HK-2 (cell line): ENCODE measurements at regions not wholly inside any gene's neighbourhood (a gene's known extent, or its start where the extent isn't known, plus 50 kb on each side); places are given as distances from the start of the nearest gene placed in this dataset.
"Not testable (repeated sequence)": the region's sequence is repeated elsewhere in the genome, so short reads cannot be mapped to it uniquely, and the experiment has no call there.

Source experiments
- DNase-seq: peaks from one replicate; pipeline ENCODE4 v3.0.0-alpha.2; 2018; ENCODE audit not compliant: unreplicated experiment

GRCh38 chr4:124890522-124890921, 178.0 kb upstream of the ANKRD50 start:
- no peak for DNase-seq

GRCh38 chr4:124887739-124888138, 175.2 kb upstream of the ANKRD50 start:
- no peak for DNase-seq

DNA sequence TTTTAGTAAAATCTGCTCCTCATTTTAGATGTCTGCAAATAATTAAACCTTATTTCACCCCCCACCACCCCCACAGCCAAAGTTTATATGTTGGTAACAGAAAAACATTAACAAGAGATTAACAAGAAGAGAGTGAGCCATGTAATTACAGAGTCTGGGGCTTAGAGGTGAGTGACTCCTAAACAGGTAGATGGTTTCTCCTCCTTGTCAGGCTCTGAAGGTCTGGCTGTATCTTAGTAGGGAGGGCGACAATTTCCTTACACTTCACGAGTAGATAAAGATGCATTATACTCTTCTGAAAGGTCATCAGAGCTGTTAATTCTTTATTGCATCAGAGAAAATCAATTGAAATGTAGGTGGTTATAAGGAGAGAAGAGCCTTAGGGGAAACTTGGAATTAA, 171.8 kb upstream of the ANKRD50 start:
- DNase-seq = no peak

DNA sequence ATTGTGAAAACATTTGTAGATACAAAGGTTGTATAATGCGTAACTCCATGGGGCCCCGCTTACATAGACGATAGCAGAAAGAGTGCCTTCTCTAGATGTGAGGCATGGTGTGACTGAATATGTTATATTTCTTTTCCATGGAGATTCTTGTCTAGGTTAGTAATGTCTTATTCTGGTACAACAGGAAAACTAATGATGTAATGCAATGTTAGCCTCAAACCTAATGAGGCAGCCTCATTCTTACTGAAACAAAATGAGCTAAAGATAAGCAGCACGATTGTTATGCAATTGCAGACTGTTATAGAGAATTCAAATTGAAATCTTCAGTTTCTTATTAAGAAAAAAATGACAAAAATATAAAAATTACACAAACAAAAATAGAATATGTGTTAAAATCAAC, 171.1 kb upstream of the ANKRD50 start:
- no peak for DNase-seq

- no peak for DNase-seq
Measured at GRCh38 chr4:124879195-124879594, 166.7 kb upstream of the ANKRD50 start.

GRCh38 chr4:124874172-124874450, 161.6 kb upstream of the ANKRD50 start:
- DNase-seq = no peak

GRCh38 chr4:124873361-124874171, 161.0 kb upstream of the ANKRD50 start:
- no peak for DNase-seq

DNA sequence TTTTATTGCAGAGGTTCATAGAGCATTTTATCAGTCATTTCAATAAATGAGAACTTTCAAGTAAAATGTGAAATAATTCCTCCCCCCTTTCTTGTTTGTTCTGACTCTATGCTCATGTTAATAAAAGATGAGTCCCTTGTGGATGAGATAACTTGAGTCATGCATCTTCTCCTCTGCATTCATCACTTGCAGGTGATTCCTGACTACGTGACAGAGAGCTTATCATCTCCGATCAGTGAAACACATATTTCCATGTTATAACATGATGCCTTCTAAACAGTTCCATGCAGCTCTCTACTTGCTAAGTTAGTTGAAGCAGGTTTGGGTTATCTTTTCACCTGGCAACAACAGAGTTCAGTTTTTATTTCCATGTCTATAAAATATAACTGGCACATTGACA, 160.1 kb upstream of the ANKRD50 start:
- DNase-seq = no peak

DNA sequence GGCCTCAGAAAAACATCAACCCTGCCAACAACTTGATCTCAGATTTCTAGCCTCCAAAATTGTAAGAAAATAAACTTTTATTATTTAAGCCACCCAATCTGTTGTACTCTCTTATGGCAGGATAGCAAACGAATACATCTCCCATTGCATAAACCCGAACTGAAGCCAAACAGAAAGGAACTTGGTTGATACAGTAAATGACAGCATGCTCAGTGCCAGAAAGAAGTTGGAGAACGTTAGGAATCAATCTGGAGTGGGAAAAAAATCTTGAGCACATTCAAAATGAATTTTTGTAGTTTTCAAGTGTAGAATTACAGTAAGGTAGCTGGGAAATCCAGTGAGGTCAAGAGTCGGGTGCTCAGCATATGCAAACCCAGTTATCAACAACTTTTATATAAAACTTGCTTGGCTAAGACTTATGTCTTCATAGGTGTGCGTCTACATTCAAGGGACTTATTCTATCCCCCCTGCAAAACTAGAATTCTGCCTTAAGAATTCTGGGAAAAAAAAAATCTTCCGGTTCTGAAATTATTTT, 157.5 kb upstream of the ANKRD50 start:
- DNase-seq = no peak

DNA sequence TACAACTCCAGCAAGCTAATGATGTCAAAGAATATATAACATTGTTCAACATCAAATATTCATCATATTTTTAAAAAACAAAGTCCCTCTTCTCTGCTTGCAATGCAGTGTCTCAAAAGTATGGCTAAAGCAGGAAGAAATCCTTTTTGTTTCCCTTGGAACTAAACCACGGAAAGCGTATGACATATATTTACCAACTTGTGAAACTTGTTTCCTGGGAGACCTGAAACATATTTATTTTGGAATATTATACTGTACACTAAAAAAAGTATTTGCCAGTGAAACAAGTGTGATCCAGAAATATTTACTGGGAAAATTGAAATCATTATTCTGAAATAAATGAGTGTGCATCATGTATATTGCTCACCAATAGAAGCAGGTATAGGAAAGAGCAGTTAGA, 156.0 kb upstream of the ANKRD50 start:
- DNase-seq = no peak

- no peak for DNase-seq
Measured at GRCh38 chr4:124867536-124867935, 155.0 kb upstream of the ANKRD50 start.

DNA sequence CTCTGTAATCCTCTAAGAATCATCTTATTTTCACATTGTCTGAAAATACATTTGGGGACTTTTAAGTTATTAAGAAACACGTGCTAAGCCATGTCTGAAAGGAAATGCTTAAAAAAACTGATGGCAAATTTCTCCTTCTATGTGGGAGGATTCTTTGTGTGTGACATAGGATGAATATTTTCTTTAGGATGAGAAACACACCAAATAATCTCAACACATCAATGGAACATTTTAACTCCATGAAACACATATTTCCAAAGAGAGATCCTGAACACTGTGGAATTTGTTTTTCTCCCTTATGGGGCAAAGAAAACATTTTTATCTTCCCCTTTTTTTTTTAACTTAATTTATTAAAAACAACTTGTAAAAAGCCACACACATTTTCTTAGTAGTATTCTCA, 153.8 kb upstream of the ANKRD50 start:
- DNase-seq = no peak

GRCh38 chr4:124863040-124863545, 150.6 kb upstream of the ANKRD50 start:
- DNase-seq = no peak

DNA sequence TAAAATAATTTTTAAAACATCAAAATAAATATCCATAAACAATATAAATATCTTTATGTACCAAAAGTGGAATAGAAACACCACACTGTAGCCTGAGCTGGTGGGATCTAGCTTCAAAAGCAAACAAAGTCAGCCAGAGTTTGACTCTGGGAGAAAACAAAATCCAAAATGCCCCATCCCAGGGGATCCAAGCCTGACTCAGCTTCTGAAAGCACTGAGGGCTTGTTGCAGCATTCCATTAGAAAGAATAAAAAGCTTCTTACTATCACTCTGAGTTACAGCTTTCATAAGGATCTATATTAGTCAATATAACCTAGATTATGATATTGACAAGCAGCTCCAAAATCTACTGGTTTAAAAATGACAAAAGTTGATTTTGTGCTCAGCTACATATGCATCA, 149.7 kb upstream of the ANKRD50 start:
- DNase-seq = no peak

DNA sequence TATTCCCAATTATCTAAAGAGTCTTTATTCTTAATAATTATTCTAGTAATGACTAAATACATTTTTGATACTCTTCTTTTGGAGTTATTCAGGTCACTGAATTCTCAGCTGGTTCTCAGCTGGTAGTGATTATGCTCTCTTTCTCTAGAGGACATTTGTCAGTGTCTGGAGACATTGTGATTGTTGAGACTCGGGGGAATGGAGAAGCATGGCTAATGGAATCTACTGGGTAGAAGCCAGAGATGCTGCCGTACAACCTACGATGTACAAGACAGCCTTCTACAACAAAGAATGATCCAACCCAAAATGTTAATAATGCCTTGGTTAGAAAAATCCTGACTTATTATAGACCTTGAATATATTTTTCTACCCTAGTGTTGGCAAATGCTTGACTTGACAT, 149.2 kb upstream of the ANKRD50 start:
- no peak for DNase-seq

DNA sequence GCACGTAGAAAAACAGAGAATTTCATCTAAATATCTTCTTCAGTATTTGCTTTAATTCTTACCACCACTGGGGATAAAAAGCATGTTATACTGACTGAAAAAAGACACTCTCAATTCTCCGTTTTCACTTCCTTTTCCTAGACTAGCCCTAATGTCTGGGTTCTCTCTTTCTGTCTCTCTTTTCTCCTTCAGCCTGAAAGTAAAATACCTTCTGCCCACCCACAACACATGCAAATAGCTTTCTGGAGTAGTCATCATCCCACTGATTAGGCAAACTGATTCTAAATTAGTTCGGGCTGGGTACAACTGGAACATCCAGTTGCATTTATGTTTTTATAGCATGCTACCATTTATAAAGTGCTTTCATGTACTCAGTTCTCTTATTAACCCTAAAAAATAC, 142.4 kb upstream of the ANKRD50 start:
- no peak for DNase-seq

- no peak for DNase-seq
Measured at GRCh38 chr4:124851741-124852140, 139.2 kb upstream of the ANKRD50 start.

DNA sequence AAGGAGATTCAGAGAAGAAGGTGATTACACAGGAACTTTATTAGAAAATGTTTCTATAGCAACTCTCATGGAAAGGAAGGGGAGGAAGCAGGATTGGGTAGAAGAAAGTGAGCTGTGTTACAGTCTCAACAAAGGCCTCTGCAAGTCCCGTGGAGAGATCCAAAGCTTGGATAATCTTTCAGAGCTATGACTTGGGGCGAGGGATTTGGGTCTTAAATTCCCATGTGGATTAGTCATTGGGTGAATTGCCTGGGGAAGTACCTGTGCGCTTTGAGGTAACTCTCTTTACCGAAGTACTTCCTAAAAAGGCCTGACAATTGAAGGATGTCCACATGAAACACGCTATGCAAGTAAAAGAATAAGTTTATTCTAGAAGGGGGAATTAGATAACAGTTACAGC, 133.8 kb upstream of the ANKRD50 start:
- DNase-seq = no peak

DNA sequence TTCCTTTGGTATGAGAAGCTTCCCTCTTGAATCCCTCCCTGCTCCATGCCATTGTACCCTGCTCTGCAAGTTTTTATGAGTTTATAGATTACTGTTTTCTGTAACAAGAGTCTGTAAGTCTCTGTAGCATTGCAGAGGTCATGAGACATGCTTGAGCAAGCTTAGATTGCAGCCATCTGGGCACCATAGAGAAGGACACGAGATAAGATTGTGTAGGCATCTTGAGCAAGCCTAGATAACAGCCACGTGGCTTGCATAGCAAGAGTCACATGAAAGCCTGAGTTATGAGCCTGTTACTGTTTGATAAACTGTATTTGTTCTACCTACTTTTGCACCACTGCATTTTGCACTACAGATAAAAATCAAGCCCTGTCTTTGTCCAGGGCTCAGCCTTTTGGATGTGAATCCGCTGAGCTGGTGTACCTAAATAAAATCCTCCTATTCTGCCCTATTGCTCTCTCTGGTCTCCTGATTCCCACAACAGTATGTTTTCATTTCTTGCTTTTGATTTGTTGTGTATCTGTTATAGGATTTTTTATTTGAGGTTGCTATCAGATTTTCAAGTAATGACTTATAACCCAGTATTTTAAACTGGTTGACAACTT, 127.4 kb upstream of the ANKRD50 start:
- no peak for DNase-seq

DNA sequence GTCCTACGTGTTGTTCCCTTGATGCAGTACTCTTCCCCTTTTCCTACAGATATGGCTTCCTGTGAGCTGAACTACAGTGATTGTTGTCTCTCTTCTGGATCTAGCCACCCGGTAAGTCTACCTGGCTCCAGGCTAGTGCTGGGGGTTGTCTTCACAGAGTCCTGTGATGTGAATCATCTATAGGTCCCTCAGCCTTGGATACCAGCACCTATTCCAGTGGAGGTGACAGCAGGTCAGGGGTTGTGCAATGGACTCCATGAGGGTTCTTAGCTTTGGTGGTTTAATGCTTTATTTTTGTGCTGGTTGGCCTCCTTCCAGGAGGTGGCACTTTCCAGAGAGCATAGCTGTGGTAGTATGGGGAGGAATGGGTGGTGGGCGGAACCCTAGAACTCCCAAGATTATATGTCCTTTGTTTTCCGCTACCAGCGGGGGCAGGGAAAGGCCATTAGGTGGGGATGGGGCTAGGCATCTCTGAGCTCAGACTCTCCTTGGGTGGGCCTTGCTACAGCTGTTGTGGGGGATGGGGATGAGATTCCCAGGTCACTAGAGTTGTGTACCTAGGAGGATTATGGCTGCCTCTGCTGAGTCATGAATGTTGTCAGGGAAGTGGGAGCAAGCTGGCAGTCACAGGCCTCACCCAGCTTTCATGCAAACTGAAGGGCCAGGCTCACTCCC, 121.4 kb upstream of the ANKRD50 start:
- DNase-seq = no peak

- DNase-seq = no peak
Measured at GRCh38 chr4:124828382-124828781, 115.8 kb upstream of the ANKRD50 start.

DNA sequence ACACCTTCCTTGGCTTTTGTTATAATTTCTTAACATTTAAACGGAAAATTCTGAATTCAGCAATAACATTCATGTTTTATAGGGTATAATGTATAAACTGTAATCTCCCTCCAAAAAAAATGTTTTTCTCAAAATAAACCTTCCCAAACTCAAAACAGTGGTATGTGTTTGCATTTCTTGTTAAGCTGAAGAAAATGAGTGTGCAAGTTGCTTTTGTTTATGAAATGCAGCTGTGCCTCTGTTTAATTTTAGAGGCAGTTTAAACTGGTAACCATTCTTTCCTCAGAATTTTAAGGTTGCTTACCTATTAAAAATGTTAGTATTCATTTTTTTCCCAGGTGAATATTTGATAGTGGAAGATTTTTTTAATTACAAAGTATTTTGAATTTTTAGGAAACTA, 105.0 kb upstream of the ANKRD50 start:
- DNase-seq = no peak

- DNase-seq = not testable (repeated sequence)
Measured at GRCh38 chr4:124812203-124812602, 99.7 kb upstream of the ANKRD50 start.
